IgD-negative memory B cell (primary cell): ENCODE measurements at regions not wholly inside any gene's neighbourhood (a gene's known extent, or its start where the extent isn't known, plus 50 kb on each side); places are given as distances from the start of the nearest gene placed in this dataset.
"Not testable (repeated sequence)": the region's sequence is repeated elsewhere in the genome, so short reads cannot be mapped to it uniquely, and the experiment has no call there.

ENCODE experiments used
- H3K27ac Mint-ChIP-seq, 3 donors: one replicate each; pipeline ENCODE4 v1.8.0; 2020 to 2022; ENCODE audit warnings: mild to moderate bottlenecking in 3 of 3, mixed read lengths in 3 of 3, moderate library complexity in 1 of 3
- H3K27me3 Mint-ChIP-seq: one replicate; pipeline ENCODE4 v1.8.0; 2021; ENCODE audit warnings: mixed read lengths
- H3K36me3 Mint-ChIP-seq: one replicate; pipeline ENCODE4 v1.8.0; 2020; ENCODE audit warnings: mild to moderate bottlenecking, mixed read lengths
- H3K4me1 Mint-ChIP-seq, 3 donors: one replicate each; pipeline ENCODE4 v1.8.0; 2020 to 2022; ENCODE audit warnings: mixed read lengths in 3 of 3, mild to moderate bottlenecking in 1 of 3
- H3K4me3 Mint-ChIP-seq, 4 donors: one replicate each; pipeline ENCODE4 v1.8.0; 2020 to 2022; ENCODE audit warnings: mild to moderate bottlenecking in 4 of 4, mixed read lengths in 4 of 4, moderate library complexity in 3 of 4
- H3K9me3 Mint-ChIP-seq, 3 donors: one replicate each; pipeline ENCODE4 v1.8.0; 2020 to 2021; ENCODE audit warnings: mixed read lengths in 3 of 3, mild to moderate bottlenecking in 1 of 3

DNA sequence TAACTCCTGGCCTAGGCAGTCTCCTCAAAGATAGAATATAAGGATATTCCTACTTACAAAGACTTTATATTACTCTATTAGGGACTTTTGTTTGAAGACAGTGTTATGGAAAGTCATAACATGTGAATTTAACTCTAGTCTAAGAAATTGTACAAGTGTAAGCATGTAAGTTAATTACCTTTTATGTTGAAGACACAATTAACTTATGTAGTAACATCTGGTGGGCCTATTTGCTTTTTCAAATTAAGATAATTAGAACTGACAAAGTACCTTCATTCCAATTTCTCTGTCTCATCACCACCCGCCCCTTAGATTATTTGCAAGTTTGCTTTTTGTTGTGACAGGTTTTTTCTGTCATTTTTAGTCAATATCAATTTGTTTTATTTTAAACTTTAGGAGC, 126.0 kb upstream of the THSD7A start:
- Mint-ChIP-seq H3K27me3 (no peaks in the 10 kb centered on the region), H3K4me1 (no peaks in the 10 kb centered on the region), H3K4me3 (no peak overlapping the region), H3K36me3 (no peaks in the 10 kb centered on the region), H3K27ac (no peak overlapping the region), H3K9me3 (peaks cover 0 to 3% (median under 1%) of the 10 kb centered on the region in 3 donors)

- Mint-ChIP-seq H3K27me3 (no peaks in the 10 kb centered on the region), H3K4me3 (no peak overlapping the region), H3K27ac (no peak overlapping the region), H3K9me3 (peaks cover 0 to 6% (median 2%) of the 10 kb centered on the region in 3 donors), H3K36me3 (no peaks in the 10 kb centered on the region), H3K4me1 (no peaks in the 10 kb centered on the region)
Observed at GRCh38 chr7:11959121-11959520, 127.1 kb upstream of the THSD7A start.

DNA sequence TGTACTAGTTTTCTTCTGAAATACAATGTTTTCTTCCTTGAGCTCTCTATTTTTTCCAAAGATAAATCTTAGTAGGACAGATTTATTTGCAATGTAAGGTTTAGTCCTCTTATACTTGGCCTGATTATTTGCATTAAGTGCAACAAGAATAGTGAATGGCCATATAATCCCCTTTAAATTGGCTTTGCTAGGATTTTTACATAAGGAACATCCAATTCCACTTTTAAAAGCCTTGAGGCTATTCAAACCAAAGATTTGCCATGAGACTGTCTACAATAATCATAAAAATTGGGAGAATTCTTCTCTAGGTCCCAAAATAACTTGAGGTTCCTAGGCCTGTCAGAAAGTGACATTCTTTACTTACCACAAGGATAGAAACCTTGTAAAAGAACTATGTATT, 128.6 kb upstream of the THSD7A start:
- Mint-ChIP-seq H3K27me3 (no peaks in the 10 kb centered on the region), H3K4me1 (no peaks in the 10 kb centered on the region), H3K4me3 (no peak overlapping the region), H3K9me3 (peaks cover 0 to 5% (median 2%) of the 10 kb centered on the region in 3 donors), H3K27ac (no peak overlapping the region), H3K36me3 (no peaks in the 10 kb centered on the region)

- H3K9me3 Mint-ChIP-seq = peaks cover 2 to 19% (median 3%) of the 10 kb centered on the region in 3 donors
- no peaks in the 10 kb centered on the region for H3K36me3 Mint-ChIP-seq
- H3K27me3 Mint-ChIP-seq = no peaks in the 10 kb centered on the region
- no peak overlapping the region for H3K4me3 Mint-ChIP-seq
- H3K27ac Mint-ChIP-seq = no peak overlapping the region
- peaks cover 0 to 2% (median 0%) of the 10 kb centered on the region in 3 donors for H3K4me1 Mint-ChIP-seq
Observed at GRCh38 chr7:11969643-11970042, 137.6 kb upstream of the THSD7A start.

DNA sequence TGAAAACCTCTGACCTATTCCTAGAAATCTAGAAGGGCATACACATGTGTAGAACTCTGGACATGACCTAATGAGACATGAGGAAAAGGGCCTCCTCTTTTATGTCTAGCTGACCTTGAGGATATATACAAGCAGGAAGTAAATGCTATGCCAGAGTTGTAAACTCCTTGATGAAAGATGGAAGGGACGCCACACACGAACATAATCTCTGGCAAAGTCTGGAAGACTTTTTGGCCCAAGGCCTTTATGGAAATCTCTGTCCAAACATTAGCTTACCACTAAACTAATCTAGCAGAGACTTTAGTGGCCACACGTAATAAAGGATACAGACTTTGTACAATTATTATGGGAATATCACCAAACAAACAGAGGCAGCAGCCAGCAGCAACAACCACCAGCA, 138.1 kb upstream of the THSD7A start:
- Mint-ChIP-seq H3K9me3 (peaks cover 2 to 21% (median 3%) of the 10 kb centered on the region in 3 donors), H3K36me3 (no peaks in the 10 kb centered on the region), H3K27ac (no peak overlapping the region), H3K4me1 (peaks cover 0 to 2% (median 0%) of the 10 kb centered on the region in 3 donors), H3K27me3 (no peaks in the 10 kb centered on the region), H3K4me3 (no peak overlapping the region)

- Mint-ChIP-seq H3K4me3 (no peak overlapping the region), H3K36me3 (no peaks in the 10 kb centered on the region), H3K27me3 (no peaks in the 10 kb centered on the region), H3K9me3 (peaks cover 2 to 10% (median 3%) of the 10 kb centered on the region in 3 donors), H3K4me1 (no peaks in the 10 kb centered on the region), H3K27ac (no peak overlapping the region)
Observed at GRCh38 chr7:11985376-11985775, 153.4 kb upstream of the THSD7A start.

GRCh38 chr7:11985971-11986370, 154.0 kb upstream of the THSD7A start:
- H3K4me3 Mint-ChIP-seq = peak overlapping the region in 1 of 4 donors; percentile 29
- no peaks in the 10 kb centered on the region for H3K27me3 Mint-ChIP-seq
- peaks cover 2 to 10% (median 3%) of the 10 kb centered on the region in 3 donors for H3K9me3 Mint-ChIP-seq
- no peaks in the 10 kb centered on the region for H3K36me3 Mint-ChIP-seq
- H3K27ac Mint-ChIP-seq = no peak overlapping the region
- no peaks in the 10 kb centered on the region for H3K4me1 Mint-ChIP-seq

DNA sequence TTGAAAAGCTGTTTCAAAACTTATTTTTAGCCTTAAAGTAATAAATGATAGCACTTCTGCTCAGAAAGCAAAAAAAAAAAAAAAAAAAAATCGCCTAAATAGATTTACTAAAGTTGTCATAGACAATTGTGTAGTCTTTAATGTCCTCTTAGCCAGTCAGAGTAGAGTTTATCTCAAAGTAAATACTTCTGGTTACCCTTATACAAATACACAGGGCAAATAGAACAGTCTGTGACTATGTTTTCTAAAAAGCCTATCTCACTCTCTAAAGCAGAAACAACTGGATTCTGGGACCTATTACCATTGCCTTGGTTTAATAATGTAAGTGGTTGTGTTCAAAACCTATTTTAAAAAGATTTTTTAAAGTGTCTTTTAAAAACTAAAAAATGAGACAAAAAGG, 156.2 kb upstream of the THSD7A start:
- H3K4me3 Mint-ChIP-seq = no peak overlapping the region
- no peaks in the 10 kb centered on the region for H3K4me1 Mint-ChIP-seq
- H3K9me3 Mint-ChIP-seq = peaks cover 0 to 10% (median 3%) of the 10 kb centered on the region in 3 donors
- no peaks in the 10 kb centered on the region for H3K27me3 Mint-ChIP-seq
- H3K36me3 Mint-ChIP-seq = no peaks in the 10 kb centered on the region
- H3K27ac Mint-ChIP-seq = no peak overlapping the region

DNA sequence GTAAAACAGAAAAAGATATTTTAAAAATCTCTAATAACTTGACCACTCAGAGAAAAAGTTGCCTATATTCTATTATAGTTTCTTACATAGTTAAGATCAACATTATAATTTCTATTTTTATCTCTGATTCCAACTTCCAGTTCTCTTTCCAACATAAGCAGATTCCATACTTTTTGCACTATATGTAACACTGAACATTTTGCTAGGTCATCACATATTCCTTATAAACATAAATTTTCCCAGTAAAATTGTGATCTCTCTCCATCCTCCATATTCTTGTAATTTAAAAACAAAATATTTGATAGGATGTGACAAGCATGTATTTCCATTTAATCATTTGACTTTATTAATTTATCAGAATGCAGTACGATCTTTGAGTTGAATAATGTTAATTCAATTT, 170.4 kb upstream of the THSD7A start:
- no peaks in the 10 kb centered on the region for H3K27me3 Mint-ChIP-seq
- peaks cover 0 to 4% (median 0%) of the 10 kb centered on the region in 3 donors for H3K9me3 Mint-ChIP-seq
- no peaks in the 10 kb centered on the region for H3K4me1 Mint-ChIP-seq
- H3K4me3 Mint-ChIP-seq = no peak overlapping the region
- H3K27ac Mint-ChIP-seq = no peak overlapping the region
- no peaks in the 10 kb centered on the region for H3K36me3 Mint-ChIP-seq

DNA sequence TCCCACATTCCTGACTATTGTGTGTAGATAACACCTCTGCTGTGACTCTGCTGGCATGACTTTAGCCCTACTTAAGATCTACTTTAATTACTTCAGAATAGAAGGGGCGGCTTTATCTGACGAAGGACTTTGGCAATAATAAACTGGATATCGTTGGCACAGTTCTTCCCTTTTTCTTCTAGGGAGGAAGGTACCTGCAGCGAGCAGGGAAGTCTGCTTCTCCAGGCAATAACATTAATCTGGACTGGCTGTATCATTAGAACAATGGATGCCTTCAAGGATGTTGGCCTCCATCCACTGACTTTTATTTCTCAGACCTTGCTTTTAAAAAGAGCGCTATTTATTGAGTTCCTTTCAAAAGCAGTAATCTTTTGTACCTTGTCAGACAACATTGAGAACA, 172.6 kb upstream of the THSD7A start:
- no peaks in the 10 kb centered on the region for H3K36me3 Mint-ChIP-seq
- no peak overlapping the region for H3K4me3 Mint-ChIP-seq
- H3K9me3 Mint-ChIP-seq = peaks cover 0 to 2% (median 0%) of the 10 kb centered on the region in 3 donors
- H3K4me1 Mint-ChIP-seq = no peaks in the 10 kb centered on the region
- H3K27me3 Mint-ChIP-seq = no peaks in the 10 kb centered on the region
- H3K27ac Mint-ChIP-seq = no peak overlapping the region

GRCh38 chr7:12007576-12007975, 175.6 kb upstream of the THSD7A start:
- Mint-ChIP-seq H3K27me3 (no peaks in the 10 kb centered on the region), H3K36me3 (no peaks in the 10 kb centered on the region), H3K9me3 (peaks cover 0 to 2% (median 0%) of the 10 kb centered on the region in 3 donors), H3K27ac (no peak overlapping the region), H3K4me1 (no peaks in the 10 kb centered on the region), H3K4me3 (no peak overlapping the region)

- no peaks in the 10 kb centered on the region for H3K27me3 Mint-ChIP-seq
- H3K36me3 Mint-ChIP-seq = no peaks in the 10 kb centered on the region
- H3K4me3 Mint-ChIP-seq = no peak overlapping the region
- no peak overlapping the region for H3K27ac Mint-ChIP-seq
- H3K9me3 Mint-ChIP-seq = peaks cover 0 to 1% (median 0%) of the 10 kb centered on the region in 3 donors
- no peaks in the 10 kb centered on the region for H3K4me1 Mint-ChIP-seq
Observed at GRCh38 chr7:12013983-12014382, 182.0 kb upstream of the THSD7A start.

DNA sequence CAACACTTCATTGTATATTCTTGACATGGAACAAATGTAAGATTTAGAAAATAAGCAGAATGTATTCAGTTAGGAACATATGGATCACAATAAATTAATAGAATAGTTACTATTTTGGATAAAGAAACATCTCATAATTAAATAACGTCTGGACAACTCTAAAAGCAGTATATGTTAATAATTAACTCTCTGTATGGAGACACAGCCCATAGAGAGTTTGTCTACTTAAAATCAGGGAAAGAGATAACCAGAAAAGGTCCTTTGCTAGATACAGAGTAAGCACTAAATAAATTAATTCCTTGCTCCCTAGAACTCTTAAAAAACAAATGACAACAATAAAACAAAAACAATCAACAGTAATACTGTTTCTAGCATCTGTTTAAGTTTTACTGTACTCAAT, 184.4 kb upstream of the THSD7A start:
- H3K36me3 Mint-ChIP-seq = no peaks in the 10 kb centered on the region
- H3K27me3 Mint-ChIP-seq = no peaks in the 10 kb centered on the region
- peaks cover 0 to 1% (median 0%) of the 10 kb centered on the region in 3 donors for H3K9me3 Mint-ChIP-seq
- H3K27ac Mint-ChIP-seq = no peak overlapping the region
- H3K4me1 Mint-ChIP-seq = no peaks in the 10 kb centered on the region
- no peak overlapping the region for H3K4me3 Mint-ChIP-seq

- H3K4me1 Mint-ChIP-seq = no peaks in the 10 kb centered on the region
- H3K27me3 Mint-ChIP-seq = no peaks in the 10 kb centered on the region
- H3K27ac Mint-ChIP-seq = no peak overlapping the region
- no peaks in the 10 kb centered on the region for H3K36me3 Mint-ChIP-seq
- H3K9me3 Mint-ChIP-seq = peaks cover 0 to 1% (median 0%) of the 10 kb centered on the region in 3 donors
- H3K4me3 Mint-ChIP-seq = no peak overlapping the region
Observed at GRCh38 chr7:12017046-12017445, 185.0 kb upstream of the THSD7A start.

DNA sequence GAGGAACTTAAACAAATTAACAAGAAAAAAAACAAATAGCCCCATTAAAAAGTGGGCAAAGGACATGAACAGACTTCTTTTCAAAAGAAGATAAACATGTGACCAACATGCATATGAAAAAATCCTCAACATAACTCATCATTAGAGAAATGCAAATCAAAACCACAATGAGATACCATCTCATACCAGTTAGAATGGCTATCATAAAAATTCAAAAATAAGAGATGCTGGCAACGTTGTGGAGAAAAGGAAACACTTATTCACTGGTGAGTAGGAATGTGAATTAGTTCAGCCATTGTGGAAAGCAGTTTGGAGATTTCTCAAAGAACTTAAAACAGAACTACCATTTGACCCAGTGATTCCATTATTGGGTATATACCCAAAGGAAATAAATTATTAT, 189.1 kb upstream of the TMEM106B start:
- H3K4me1 Mint-ChIP-seq, H3K36me3 Mint-ChIP-seq, H3K4me3 Mint-ChIP-seq, H3K27ac Mint-ChIP-seq, H3K9me3 Mint-ChIP-seq, H3K27me3 Mint-ChIP-seq: not testable (repeated sequence)

GRCh38 chr7:12025246-12025645, 185.8 kb upstream of the TMEM106B start:
- no peaks in the 10 kb centered on the region for H3K4me1 Mint-ChIP-seq
- H3K9me3 Mint-ChIP-seq = no peaks in the 10 kb centered on the region
- H3K36me3 Mint-ChIP-seq = no peaks in the 10 kb centered on the region
- no peaks in the 10 kb centered on the region for H3K27me3 Mint-ChIP-seq
- no peak overlapping the region for H3K4me3 Mint-ChIP-seq
- no peak overlapping the region for H3K27ac Mint-ChIP-seq

GRCh38 chr7:12028508-12028907, 182.6 kb upstream of the TMEM106B start:
- H3K27ac Mint-ChIP-seq = no peak overlapping the region
- no peak overlapping the region for H3K4me3 Mint-ChIP-seq
- no peaks in the 10 kb centered on the region for H3K36me3 Mint-ChIP-seq
- no peaks in the 10 kb centered on the region for H3K4me1 Mint-ChIP-seq
- no peaks in the 10 kb centered on the region for H3K9me3 Mint-ChIP-seq
- no peaks in the 10 kb centered on the region for H3K27me3 Mint-ChIP-seq
